HCT116 (cell line): ENCODE measurements at regions not wholly inside any gene's neighbourhood (a gene's known extent, or its start where the extent isn't known, plus 50 kb on each side); places are given as distances from the start of the nearest gene placed in this dataset.

ENCODE experiments used
- CTCF ChIP-seq, 3 experiments: fragments of 200-600 bp in 1 of 3; sonication (generic) in 1 of 3; IDR thresholded peaks in 2 of 3; conservative IDR thresholded peaks in 1 of 3; 2 replicates each; pipeline ENCODE4 v1.5.1; 2012 to 2017; ENCODE audit warnings: low read depth in 2 of 3, low read length in 2 of 3, antibody characterized with exemption in 1 of 3, borderline replicate concordance in 1 of 3, control low read depth in 1 of 3, mild to moderate bottlenecking in 1 of 3, mixed read lengths in 1 of 3, mixed run types in 1 of 3, moderate library complexity in 1 of 3; ENCODE audit not compliant: insufficient read depth in 1 of 3
- EGR1 ChIP-seq: IDR thresholded peaks from 2 replicates; pipeline ENCODE4 v1.6.1; 2012; ENCODE audit warnings: low read depth
- EZH2 ChIP-seq: fragments of 200-600 bp; sonication (generic); IDR thresholded peaks from 2 replicates; pipeline ENCODE4 v1.6.1; 2017; ENCODE audit warnings: antibody characterized with exemption, mixed run types
- EZH2phosphoT487 ChIP-seq: fragments of 200-600 bp; IDR thresholded peaks from 2 replicates; pipeline ENCODE4 v1.6.1; 2018; ENCODE audit warnings: antibody characterized with exemption, borderline replicate concordance

- TF ChIP-seq CTCF (IDR thresholded peaks at IDR 0.05 in 2 of 3, conservative IDR thresholded peaks at IDR 0.05 in 1 of 3; ENCODE audit: borderline replicate concordance in 1 of 3, insufficient read depth in 1 of 3, low read depth in 2 of 3, low read length in 2 of 3) (no peak), EGR1 (no peak), EZH2 (no peak), EZH2phosphoT487 (no peak)
Measured at GRCh38 chr2:173436088-173436487, 81.4 kb downstream of the CDCA7 start.
